ENCODE measurements at regions not wholly inside any gene's neighbourhood (a gene's known extent, or its start where the extent isn't known, plus 50 kb on each side); places are given as distances from the start of the nearest gene placed in this dataset.

GRCh38 chr17:54085020-54085419, 262.3 kb downstream of the KIF2B start:
- Histone ChIP-seq H4K20me1 (ENCODE audit: insufficient read depth, low read length) (no peaks in the 10 kb centered on the region), H3K36me3 (ENCODE audit: insufficient read depth, low read length) (no peaks in the 10 kb centered on the region), H3K79me2 (ENCODE audit: insufficient read depth, low read length) (no peaks in the 10 kb centered on the region), H3K9me3 (ENCODE audit: low read depth, low read length) (no peaks in the 10 kb centered on the region), H3K27me3 (ENCODE audit: insufficient read depth, low read length) (no peaks in the 10 kb centered on the region), H3K4me2 (ENCODE audit: insufficient read depth, low read length) (no peak overlapping the region), H3K27ac (ENCODE audit: low read depth, low read length) (no peak overlapping the region), H2AFZ (ENCODE audit: low read length) (no peak overlapping the region), H3K4me1 (ENCODE audit: insufficient read depth, low read length) (no peaks in the 10 kb centered on the region), H3K4me3 (ENCODE audit: insufficient read depth, low read length) (no peak overlapping the region)
- TF ChIP-seq, protein P1, sequence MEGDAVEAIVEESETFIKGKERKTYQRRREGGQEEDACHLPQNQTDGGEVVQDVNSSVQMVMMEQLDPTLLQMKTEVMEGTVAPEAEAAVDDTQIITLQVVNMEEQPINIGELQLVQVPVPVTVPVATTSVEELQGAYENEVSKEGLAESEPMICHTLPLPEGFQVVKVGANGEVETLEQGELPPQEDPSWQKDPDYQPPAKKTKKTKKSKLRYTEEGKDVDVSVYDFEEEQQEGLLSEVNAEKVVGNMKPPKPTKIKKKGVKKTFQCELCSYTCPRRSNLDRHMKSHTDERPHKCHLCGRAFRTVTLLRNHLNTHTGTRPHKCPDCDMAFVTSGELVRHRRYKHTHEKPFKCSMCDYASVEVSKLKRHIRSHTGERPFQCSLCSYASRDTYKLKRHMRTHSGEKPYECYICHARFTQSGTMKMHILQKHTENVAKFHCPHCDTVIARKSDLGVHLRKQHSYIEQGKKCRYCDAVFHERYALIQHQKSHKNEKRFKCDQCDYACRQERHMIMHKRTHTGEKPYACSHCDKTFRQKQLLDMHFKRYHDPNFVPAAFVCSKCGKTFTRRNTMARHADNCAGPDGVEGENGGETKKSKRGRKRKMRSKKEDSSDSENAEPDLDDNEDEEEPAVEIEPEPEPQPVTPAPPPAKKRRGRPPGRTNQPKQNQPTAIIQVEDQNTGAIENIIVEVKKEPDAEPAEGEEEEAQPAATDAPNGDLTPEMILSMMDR (IDR thresholded peaks at IDR 0.05; ENCODE audit: extremely low read depth, low read depth, low read length) = no peak
- no peak for DNase-seq (ENCODE audit: insufficient read length, low spot score, missing footprints)

GRCh38 chr17:54085934-54086333, 263.2 kb downstream of the KIF2B start:
- TF ChIP-seq, protein P1 (IDR thresholded peaks at IDR 0.05; ENCODE audit: extremely low read depth, low read depth, low read length) = no peak
- Histone ChIP-seq H3K9me3 (ENCODE audit: low read depth, low read length) (no peaks in the 10 kb centered on the region), H3K4me3 (ENCODE audit: insufficient read depth, low read length) (no peak overlapping the region), H2AFZ (ENCODE audit: low read length) (no peak overlapping the region), H3K4me1 (ENCODE audit: insufficient read depth, low read length) (no peaks in the 10 kb centered on the region), H3K4me2 (ENCODE audit: insufficient read depth, low read length) (no peak overlapping the region), H3K36me3 (ENCODE audit: insufficient read depth, low read length) (no peaks in the 10 kb centered on the region), H3K27ac (ENCODE audit: low read depth, low read length) (no peak overlapping the region), H4K20me1 (ENCODE audit: insufficient read depth, low read length) (no peaks in the 10 kb centered on the region), H3K79me2 (ENCODE audit: insufficient read depth, low read length) (no peaks in the 10 kb centered on the region), H3K27me3 (ENCODE audit: insufficient read depth, low read length) (no peaks in the 10 kb centered on the region)
- DNase-seq (ENCODE audit: insufficient read length, low spot score, missing footprints) = no peak

GRCh38 chr17:54096216-54096615, 273.5 kb downstream of the KIF2B start:
- Histone ChIP-seq H3K79me2 (ENCODE audit: insufficient read depth, low read length) (no peaks in the 10 kb centered on the region), H3K4me2 (ENCODE audit: insufficient read depth, low read length) (no peak overlapping the region), H3K36me3 (ENCODE audit: insufficient read depth, low read length) (no peaks in the 10 kb centered on the region), H3K27me3 (ENCODE audit: insufficient read depth, low read length) (no peaks in the 10 kb centered on the region), H3K27ac (ENCODE audit: low read depth, low read length) (no peak overlapping the region), H3K9me3 (ENCODE audit: low read depth, low read length) (no peaks in the 10 kb centered on the region), H3K4me1 (ENCODE audit: insufficient read depth, low read length) (no peaks in the 10 kb centered on the region), H2AFZ (ENCODE audit: low read length) (no peak overlapping the region), H3K4me3 (ENCODE audit: insufficient read depth, low read length) (no peak overlapping the region), H4K20me1 (ENCODE audit: insufficient read depth, low read length) (no peaks in the 10 kb centered on the region)
- no peak for DNase-seq (ENCODE audit: insufficient read length, low spot score, missing footprints)
- TF ChIP-seq, protein P1 (IDR thresholded peaks at IDR 0.05; ENCODE audit: extremely low read depth, low read depth, low read length) = no peak

DNA sequence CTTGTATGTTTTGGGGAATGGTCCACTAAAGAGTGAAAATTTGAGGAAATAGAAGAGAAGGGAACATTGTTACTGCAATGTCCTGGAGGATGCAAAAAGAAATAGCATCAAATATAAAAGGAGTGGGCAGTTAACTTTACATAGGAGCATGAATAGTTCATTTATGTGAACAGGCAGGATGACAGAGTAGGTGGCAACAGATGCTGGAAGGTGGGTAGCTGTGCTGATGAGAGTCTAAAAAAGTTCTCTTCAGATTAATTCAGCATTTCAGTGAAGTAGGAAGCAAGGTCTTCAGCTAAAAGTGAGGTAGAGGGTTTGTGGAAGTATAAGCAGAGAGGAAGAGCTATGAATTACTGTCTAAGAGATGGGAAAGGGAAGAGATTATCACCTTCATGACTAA, 276.5 kb downstream of the KIF2B start:
- TF ChIP-seq, protein P1 (IDR thresholded peaks at IDR 0.05; ENCODE audit: extremely low read depth, low read depth, low read length) = no peak
- no peaks in the 10 kb centered on the region for H3K4me1 ChIP-seq (ENCODE audit: insufficient read depth, low read length)
- H3K27me3 ChIP-seq (ENCODE audit: insufficient read depth, low read length) = no peaks in the 10 kb centered on the region
- H3K9me3 ChIP-seq (ENCODE audit: low read depth, low read length) = no peaks in the 10 kb centered on the region
- H3K4me3 ChIP-seq (ENCODE audit: insufficient read depth, low read length) = no peak overlapping the region
- no peak for DNase-seq (ENCODE audit: insufficient read length, low spot score, missing footprints)
- H3K36me3 ChIP-seq (ENCODE audit: insufficient read depth, low read length) = no peaks in the 10 kb centered on the region
- H3K27ac ChIP-seq (ENCODE audit: low read depth, low read length) = no peak overlapping the region
- H2AFZ ChIP-seq (ENCODE audit: low read length) = no peak overlapping the region
- no peaks in the 10 kb centered on the region for H4K20me1 ChIP-seq (ENCODE audit: insufficient read depth, low read length)
- no peaks in the 10 kb centered on the region for H3K79me2 ChIP-seq (ENCODE audit: insufficient read depth, low read length)
- H3K4me2 ChIP-seq (ENCODE audit: insufficient read depth, low read length) = no peak overlapping the region

All from osteoblast (primary cell).